ENCODE measurements at regions not wholly inside any gene's neighbourhood (a gene's known extent, or its start where the extent isn't known, plus 50 kb on each side); places are given as distances from the start of the nearest gene placed in this dataset.

- H3K27me3 ChIP-seq (ENCODE audit: control insufficient read depth in 3 of 3, insufficient read depth in 3 of 3, low read length in 3 of 3), result peaks cover 0 to 1% (median 0%) of the 10 kb centered on the region in 3 donors
Observed at GRCh38 chr20:52280407-52280806, 88.8 kb upstream of the ZFP64 start.

GRCh38 chr20:52279706-52280105, 88.1 kb upstream of the ZFP64 start:
- no peaks in the 10 kb centered on the region for H3K36me3 ChIP-seq (ENCODE audit: control insufficient read depth in 3 of 3, insufficient read depth in 2 of 3, low read depth in 1 of 3, low read length in 3 of 3)
- WGBS, 3 donors, result 38 to 61% (median 47%) methylated on average over 2 of the region's 2 CpGs

More at GRCh38 chr20:52280407-52280806, 88.8 kb upstream of the ZFP64 start:
- Histone ChIP-seq H3K36me3 (ENCODE audit: control insufficient read depth in 3 of 3, insufficient read depth in 2 of 3, low read depth in 1 of 3, low read length in 3 of 3) (no peaks in the 10 kb centered on the region), H3K27ac (ENCODE audit: low read depth in 1 of 3, low read length in 2 of 3) (no peak overlapping the region), H3K4me3 (ENCODE audit: low read depth in 1 of 3, low read length in 3 of 3) (no peak overlapping the region), H3K4me1 (ENCODE audit: control insufficient read depth in 3 of 3, insufficient read depth in 2 of 3, low read depth in 1 of 3, low read length in 2 of 3) (peaks cover 0 to 10% (median 0%) of the 10 kb centered on the region in 3 donors), H3K9me3 (ENCODE audit: control insufficient read depth in 2 of 2, insufficient read depth in 1 of 2, low read depth in 1 of 2, low read length in 1 of 2) (no peaks in the 10 kb centered on the region)
- no peak for DNase-seq
- 24 to 64% (median 45%) methylated on average over 2 of the region's 2 CpGs for WGBS, 3 donors
- FAIRE-seq, result no peak

GRCh38 chr20:52275181-52275691, 83.7 kb upstream of the ZFP64 start:
- FAIRE-seq, result no peak
- Histone ChIP-seq H3K4me1 (ENCODE audit: control insufficient read depth in 3 of 3, insufficient read depth in 2 of 3, low read depth in 1 of 3, low read length in 2 of 3) (peaks cover 0 to 17% (median 0%) of the 10 kb centered on the region in 3 donors), H3K27ac (ENCODE audit: low read depth in 1 of 3, low read length in 2 of 3) (no peak overlapping the region), H3K36me3 (ENCODE audit: control insufficient read depth in 3 of 3, insufficient read depth in 2 of 3, low read depth in 1 of 3, low read length in 3 of 3) (no peaks in the 10 kb centered on the region), H3K4me3 (ENCODE audit: low read depth in 1 of 3, low read length in 3 of 3) (no peak overlapping the region), H3K27me3 (ENCODE audit: control insufficient read depth in 3 of 3, insufficient read depth in 3 of 3, low read length in 3 of 3) (no peaks in the 10 kb centered on the region), H3K9me3 (ENCODE audit: control insufficient read depth in 2 of 2, insufficient read depth in 1 of 2, low read depth in 1 of 2, low read length in 1 of 2) (no peaks in the 10 kb centered on the region)
- WGBS, 3 donors, result 17 to 43% (median 40%) methylated on average over 3 of the region's 3 CpGs
- DNase-seq, result peak in 1 of 2 donors; percentile 72

More at GRCh38 chr20:52279706-52280105, 88.1 kb upstream of the ZFP64 start:
- peaks cover 0 to 1% (median 0%) of the 10 kb centered on the region in 3 donors for H3K27me3 ChIP-seq (ENCODE audit: control insufficient read depth in 3 of 3, insufficient read depth in 3 of 3, low read length in 3 of 3)
- FAIRE-seq (no peak), DNase-seq (no peak)
- H3K4me3 ChIP-seq (ENCODE audit: low read depth in 1 of 3, low read length in 3 of 3), result no peak overlapping the region
- H3K27ac ChIP-seq (ENCODE audit: low read depth in 1 of 3, low read length in 2 of 3), result no peak overlapping the region
- peaks cover 0 to 15% (median 0%) of the 10 kb centered on the region in 3 donors for H3K4me1 ChIP-seq (ENCODE audit: control insufficient read depth in 3 of 3, insufficient read depth in 2 of 3, low read depth in 1 of 3, low read length in 2 of 3)
- H3K9me3 ChIP-seq (ENCODE audit: control insufficient read depth in 2 of 2, insufficient read depth in 1 of 2, low read depth in 1 of 2, low read length in 1 of 2), result no peaks in the 10 kb centered on the region

GRCh38 chr20:52270696-52271095, 79.1 kb upstream of the ZFP64 start:
- no peaks in the 10 kb centered on the region for H3K27me3 ChIP-seq (ENCODE audit: control insufficient read depth in 3 of 3, insufficient read depth in 3 of 3, low read length in 3 of 3)
- WGBS, 3 donors, result 72 to 85% (median 82%) methylated on average over 4 of the region's 4 CpGs
- H3K4me3 ChIP-seq (ENCODE audit: low read depth in 1 of 3, low read length in 3 of 3), result no peak overlapping the region
- no peak overlapping the region for H3K27ac ChIP-seq (ENCODE audit: low read depth in 1 of 3, low read length in 2 of 3)
- FAIRE-seq, result no peak
- DNase-seq, result no peak
- no peaks in the 10 kb centered on the region for H3K36me3 ChIP-seq (ENCODE audit: control insufficient read depth in 3 of 3, insufficient read depth in 2 of 3, low read depth in 1 of 3, low read length in 3 of 3)
- H3K9me3 ChIP-seq (ENCODE audit: control insufficient read depth in 2 of 2, insufficient read depth in 1 of 2, low read depth in 1 of 2, low read length in 1 of 2), result no peaks in the 10 kb centered on the region
- peaks cover 0 to 10% (median 0%) of the 10 kb centered on the region in 3 donors for H3K4me1 ChIP-seq (ENCODE audit: control insufficient read depth in 3 of 3, insufficient read depth in 2 of 3, low read depth in 1 of 3, low read length in 2 of 3)

- peaks cover 0 to 5% (median 0%) of the 10 kb centered on the region in 3 donors for H3K4me1 ChIP-seq (ENCODE audit: control insufficient read depth in 3 of 3, insufficient read depth in 2 of 3, low read depth in 1 of 3, low read length in 2 of 3)
- no peak overlapping the region for H3K27ac ChIP-seq (ENCODE audit: low read depth in 1 of 3, low read length in 2 of 3)
- peaks cover 0 to 3% (median 0%) of the 10 kb centered on the region in 3 donors for H3K27me3 ChIP-seq (ENCODE audit: control insufficient read depth in 3 of 3, insufficient read depth in 3 of 3, low read length in 3 of 3)
- H3K4me3 ChIP-seq (ENCODE audit: low read depth in 1 of 3, low read length in 3 of 3), result no peak overlapping the region
- no peaks in the 10 kb centered on the region for H3K36me3 ChIP-seq (ENCODE audit: control insufficient read depth in 3 of 3, insufficient read depth in 2 of 3, low read depth in 1 of 3, low read length in 3 of 3)
- DNase-seq (no peak), FAIRE-seq (no peak)
- no peaks in the 10 kb centered on the region for H3K9me3 ChIP-seq (ENCODE audit: control insufficient read depth in 2 of 2, insufficient read depth in 1 of 2, low read depth in 1 of 2, low read length in 1 of 2)
- 81 to 87% (median 82%) methylated on average over 4 of the region's 4 CpGs for WGBS, 3 donors
Observed at GRCh38 chr20:52270001-52270606, 78.5 kb upstream of the ZFP64 start.

GRCh38 chr20:52269321-52269720, 77.7 kb upstream of the ZFP64 start:
- Histone ChIP-seq H3K9me3 (ENCODE audit: control insufficient read depth in 2 of 2, insufficient read depth in 1 of 2, low read depth in 1 of 2, low read length in 1 of 2) (no peaks in the 10 kb centered on the region), H3K4me3 (ENCODE audit: low read depth in 1 of 3, low read length in 3 of 3) (no peak overlapping the region), H3K4me1 (ENCODE audit: control insufficient read depth in 3 of 3, insufficient read depth in 2 of 3, low read depth in 1 of 3, low read length in 2 of 3) (no peaks in the 10 kb centered on the region), H3K36me3 (ENCODE audit: control insufficient read depth in 3 of 3, insufficient read depth in 2 of 3, low read depth in 1 of 3, low read length in 3 of 3) (no peaks in the 10 kb centered on the region), H3K27me3 (ENCODE audit: control insufficient read depth in 3 of 3, insufficient read depth in 3 of 3, low read length in 3 of 3) (peaks cover 0 to 3% (median 0%) of the 10 kb centered on the region in 3 donors), H3K27ac (ENCODE audit: low read depth in 1 of 3, low read length in 2 of 3) (no peak overlapping the region)
- WGBS, 3 donors, result 62 to 72% (median 69%) methylated on average over 7 of the region's 7 CpGs
- no peak for DNase-seq
- FAIRE-seq, result no peak

- FAIRE-seq (no peak), DNase-seq (no peak)
- Histone ChIP-seq H3K4me3 (ENCODE audit: low read depth in 1 of 3, low read length in 3 of 3) (no peak overlapping the region), H3K27ac (ENCODE audit: low read depth in 1 of 3, low read length in 2 of 3) (no peak overlapping the region), H3K36me3 (ENCODE audit: control insufficient read depth in 3 of 3, insufficient read depth in 2 of 3, low read depth in 1 of 3, low read length in 3 of 3) (no peaks in the 10 kb centered on the region), H3K4me1 (ENCODE audit: control insufficient read depth in 3 of 3, insufficient read depth in 2 of 3, low read depth in 1 of 3, low read length in 2 of 3) (no peaks in the 10 kb centered on the region), H3K9me3 (ENCODE audit: control insufficient read depth in 2 of 2, insufficient read depth in 1 of 2, low read depth in 1 of 2, low read length in 1 of 2) (no peaks in the 10 kb centered on the region), H3K27me3 (ENCODE audit: control insufficient read depth in 3 of 3, insufficient read depth in 3 of 3, low read length in 3 of 3) (peaks cover 0 to 3% (median 0%) of the 10 kb centered on the region in 3 donors)
- 52 to 55% (median 54%) methylated on average over 4 of the region's 4 CpGs for WGBS, 3 donors
Observed at GRCh38 chr20:52268184-52268749, 76.7 kb upstream of the ZFP64 start.

GRCh38 chr20:52267418-52267817, 75.8 kb upstream of the ZFP64 start:
- no peaks in the 10 kb centered on the region for H3K36me3 ChIP-seq (ENCODE audit: control insufficient read depth in 3 of 3, insufficient read depth in 2 of 3, low read depth in 1 of 3, low read length in 3 of 3)
- no peak overlapping the region for H3K27ac ChIP-seq (ENCODE audit: low read depth in 1 of 3, low read length in 2 of 3)
- no peak for FAIRE-seq
- H3K4me3 ChIP-seq (ENCODE audit: low read depth in 1 of 3, low read length in 3 of 3), result no peak overlapping the region
- H3K27me3 ChIP-seq (ENCODE audit: control insufficient read depth in 3 of 3, insufficient read depth in 3 of 3, low read length in 3 of 3), result peaks cover 0 to 3% (median 0%) of the 10 kb centered on the region in 3 donors
- no peaks in the 10 kb centered on the region for H3K9me3 ChIP-seq (ENCODE audit: control insufficient read depth in 2 of 2, insufficient read depth in 1 of 2, low read depth in 1 of 2, low read length in 1 of 2)
- H3K4me1 ChIP-seq (ENCODE audit: control insufficient read depth in 3 of 3, insufficient read depth in 2 of 3, low read depth in 1 of 3, low read length in 2 of 3), result no peaks in the 10 kb centered on the region
- DNase-seq, result no peak
